ENCODE measurements at regions not wholly inside any gene's neighbourhood (a gene's known extent, or its start where the extent isn't known, plus 50 kb on each side); places are given as distances from the start of the nearest gene placed in this dataset.

- Mint-ChIP-seq H3K27ac (no peak overlapping the region), H3K27me3 (ENCODE audit: insufficient read depth, low read depth, poor library complexity) (peaks cover under 1% of the 10 kb centered on the region), H3K4me1 (peaks cover 6% of the 10 kb centered on the region), H3K36me3 (ENCODE audit: low read depth) (no peaks in the 10 kb centered on the region), H3K9me3 (no peaks in the 10 kb centered on the region), H3K4me3 (no peak overlapping the region)
- ATAC-seq (no peak), DNase-seq (ENCODE audit: low spot score) (no peak)
- H3K27me3 ChIP-seq (ENCODE audit: insufficient read depth) = no peaks in the 10 kb centered on the region
- H3K9me2 ChIP-seq (ENCODE audit: insufficient read depth) = no peaks in the 10 kb centered on the region
- H3K79me2 ChIP-seq (replicated peaks; ENCODE audit: insufficient read depth) = no peaks in the 10 kb centered on the region
- TF ChIP-seq JUNB (IDR thresholded peaks at IDR 0.05; ENCODE audit: unreplicated experiment) (no peak), NANOG (IDR thresholded peaks at IDR 0.05; ENCODE audit: borderline replicate concordance) (no peak)
- H2AFZ ChIP-seq = peak overlapping the region; percentile 38; the same call in 1 of the 2 replicates
- no peak overlapping the region for H3K4me2 ChIP-seq
- H4K20me1 ChIP-seq (replicated peaks; ENCODE audit: insufficient read depth) = no peaks in the 10 kb centered on the region
- H3K36me3 ChIP-seq (ENCODE audit: insufficient read depth) = no peaks in the 10 kb centered on the region
- H3K4me1 ChIP-seq (ENCODE audit: insufficient read depth) = peaks cover under 1% of the 10 kb centered on the region; the same call in 1 of the 2 replicates
- H3F3A ChIP-seq (replicated peaks; ENCODE audit: low read depth) = no peaks in the 10 kb centered on the region
- H3K4me3 ChIP-seq = no peak overlapping the region
- H3K27ac ChIP-seq (ENCODE audit: low read depth) = no peak overlapping the region
Measured at GRCh38 chr16:51433599-51433998, 282.5 kb upstream of the SALL1 start.

- H3K4me3 Mint-ChIP-seq = no peak overlapping the region
- no peaks in the 10 kb centered on the region for H3K36me3 ChIP-seq (ENCODE audit: insufficient read depth)
- ATAC-seq (no peak), DNase-seq (ENCODE audit: low spot score) (no peak)
- H3K27me3 Mint-ChIP-seq (ENCODE audit: insufficient read depth, low read depth, poor library complexity) = peaks cover 3% of the 10 kb centered on the region
- no peaks in the 10 kb centered on the region for H3K79me2 ChIP-seq (replicated peaks; ENCODE audit: insufficient read depth)
- H3K27ac Mint-ChIP-seq = no peak overlapping the region
- H3K4me1 Mint-ChIP-seq = peaks cover 8% of the 10 kb centered on the region
- H3K4me3 ChIP-seq = no peak overlapping the region
- H3K9me3 Mint-ChIP-seq = no peaks in the 10 kb centered on the region
- TF ChIP-seq ZNF114 (CRISPR knock-in tag; IDR thresholded peaks at IDR 0.05) (no peak), STAT1 (IDR thresholded peaks at IDR 0.05; ENCODE audit: unreplicated experiment) (no peak), NANOG (IDR thresholded peaks at IDR 0.05; ENCODE audit: borderline replicate concordance) (no peak), CTCF (conservative IDR thresholded peaks at IDR 0.05; ENCODE audit: low read depth in 2 of 2) (no peak), CREB1 (CRISPR knock-in tag; IDR thresholded peaks at IDR 0.05; ENCODE audit: low read depth) (no peak), ETS1 (IDR thresholded peaks at IDR 0.05) (no peak)
- no peaks in the 10 kb centered on the region for H4K20me1 ChIP-seq (replicated peaks; ENCODE audit: insufficient read depth)
- H2AFZ ChIP-seq = peak overlapping the region; percentile 28; the same call in 1 of the 2 replicates
- H3K27ac ChIP-seq (ENCODE audit: low read depth) = no peak overlapping the region
- no peak overlapping the region for H3K4me2 ChIP-seq
- H3K36me3 Mint-ChIP-seq (ENCODE audit: low read depth) = no peaks in the 10 kb centered on the region
- no peaks in the 10 kb centered on the region for H3K4me1 ChIP-seq (ENCODE audit: insufficient read depth)
- peaks cover 3% of the 10 kb centered on the region; the same call in 1 of the 2 replicates for H3K9me2 ChIP-seq (ENCODE audit: insufficient read depth)
- no peaks in the 10 kb centered on the region for H3F3A ChIP-seq (replicated peaks; ENCODE audit: low read depth)
- no peaks in the 10 kb centered on the region for H3K27me3 ChIP-seq (ENCODE audit: insufficient read depth)
Measured at GRCh38 chr16:51431517-51432241, 280.6 kb upstream of the SALL1 start.
